Endodermal cell (in vitro differentiated cells): ENCODE measurements at regions not wholly inside any gene's neighbourhood (a gene's known extent, or its start where the extent isn't known, plus 50 kb on each side); places are given as distances from the start of the nearest gene placed in this dataset.

Source experiments
- DNase-seq: peaks from one replicate; pipeline ENCODE4 v3.0.0-alpha.2; 2017
- H3K27ac ChIP-seq: 2 replicates; pipeline ENCODE4 v1.5.1; 2013; ENCODE audit warnings: mild to moderate bottlenecking, low read depth, low read length, moderate library complexity
- H3K27me3 ChIP-seq: 2 replicates; pipeline ENCODE4 v1.6.1; 2013; ENCODE audit warnings: mild to moderate bottlenecking, low read length, moderate library complexity; ENCODE audit not compliant: insufficient read depth, control insufficient read depth, poor library complexity, severe bottlenecking
- H3K36me3 ChIP-seq: 2 replicates; pipeline ENCODE4 v1.7.0; 2013; ENCODE audit warnings: mild to moderate bottlenecking, low read length, moderate library complexity; ENCODE audit not compliant: control insufficient read depth, insufficient read depth
- H3K4me1 ChIP-seq: one replicate; pipeline ENCODE4 v1.7.0; 2013; ENCODE audit warnings: low read length; ENCODE audit not compliant: control insufficient read depth, insufficient read depth
- H3K4me3 ChIP-seq: 2 replicates; pipeline ENCODE4 v1.5.1; 2013; ENCODE audit warnings: mild to moderate bottlenecking, low read length, moderate library complexity
- H3K9ac ChIP-seq: 2 replicates; pipeline ENCODE4 v1.6.1; 2013; ENCODE audit warnings: mild to moderate bottlenecking, low read length, moderate library complexity; ENCODE audit not compliant: poor library complexity, severe bottlenecking; ENCODE audit errors: extremely low read depth
- H3K9me3 ChIP-seq: 2 replicates; pipeline ENCODE4 v1.6.1; 2013; ENCODE audit warnings: mild to moderate bottlenecking, low read length, moderate library complexity; ENCODE audit not compliant: control insufficient read depth
- H3K27ac Mint-ChIP-seq: 2 replicates; pipeline ENCODE4 v1.8.0; 2020; ENCODE audit warnings: mixed read lengths
- H3K27me3 Mint-ChIP-seq: 2 replicates; pipeline ENCODE4 v1.8.0; 2021; ENCODE audit warnings: mild to moderate bottlenecking, mixed read lengths; ENCODE audit not compliant: insufficient read depth
- H3K36me3 Mint-ChIP-seq: 2 replicates; pipeline ENCODE4 v1.8.0; 2020; ENCODE audit warnings: low read depth, mixed read lengths
- H3K4me1 Mint-ChIP-seq: 2 replicates; pipeline ENCODE4 v1.8.0; 2020; ENCODE audit warnings: mixed read lengths
- H3K4me3 Mint-ChIP-seq: 2 replicates; pipeline ENCODE4 v1.8.0; 2020; ENCODE audit warnings: mild to moderate bottlenecking, moderate library complexity, mixed read lengths
- H3K9me3 Mint-ChIP-seq: 2 replicates; pipeline ENCODE4 v1.8.0; 2020; ENCODE audit warnings: mild to moderate bottlenecking, mixed read lengths
- WGBS, 2 experiments: methylation state at CpG; one replicate each; pipeline versions ENCODE4 v1.1.5 to v1.1.7; 2013; ENCODE audit warnings: missing lambda C conversion rate in 2 of 2, mixed read lengths in 1 of 2; ENCODE audit not compliant: insufficient coverage in 1 of 2, insufficient read length in 1 of 2; 5-methylcytosine and 5-hydroxymethylcytosine counted together
- TF ChIP-seq, protein P1 (sequence below): fragments of 200-600 bp; sonication (generic); conservative IDR thresholded peaks from 2 replicates; pipeline ENCODE4 v1.5.0; 2021; ENCODE audit warnings: antibody characterized with exemption, mild to moderate bottlenecking

DNA sequence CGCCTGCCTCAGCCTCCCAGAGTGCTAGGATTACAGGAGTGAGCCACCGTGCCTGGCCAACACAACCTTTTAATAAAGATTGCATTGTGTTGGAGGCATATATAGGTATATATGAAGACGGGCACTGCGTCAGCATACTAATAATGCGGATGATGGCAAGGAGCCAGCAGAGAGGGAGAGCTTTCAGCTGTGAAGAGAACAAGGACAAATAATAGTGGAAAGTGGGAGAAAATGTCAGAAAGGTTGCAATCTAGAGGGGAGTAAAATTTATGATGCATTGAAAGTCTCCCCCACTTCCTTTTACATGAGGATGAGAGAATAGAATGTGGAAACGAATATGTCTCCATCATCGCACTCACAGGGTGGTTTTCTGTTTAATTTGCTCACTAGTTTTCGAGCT lies 170.5 kb upstream of the TBL1XR1 start:
- Histone ChIP-seq H3K4me3 (no peak overlapping the region), H3K36me3 (no peaks in the 10 kb centered on the region), H3K27me3 (no peaks in the 10 kb centered on the region), H3K9me3 (peaks cover 6% of the 10 kb centered on the region), H3K27ac (no peak overlapping the region), H3K4me1 (no peaks in the 10 kb centered on the region), H3K9ac (no peak overlapping the region)
- Mint-ChIP-seq H3K9me3 (peaks cover 4% of the 10 kb centered on the region), H3K4me1 (peaks cover 13% of the 10 kb centered on the region), H3K27me3 (no peaks in the 10 kb centered on the region), H3K4me3 (no peak overlapping the region), H3K27ac (no peak overlapping the region), H3K36me3 (no peaks in the 10 kb centered on the region)
- DNase-seq, result no peak
- 82 to 89% methylated on average over 5 to 8 of the region's 8 CpGs for WGBS, 2 experiments
- TF ChIP-seq, protein P1, sequence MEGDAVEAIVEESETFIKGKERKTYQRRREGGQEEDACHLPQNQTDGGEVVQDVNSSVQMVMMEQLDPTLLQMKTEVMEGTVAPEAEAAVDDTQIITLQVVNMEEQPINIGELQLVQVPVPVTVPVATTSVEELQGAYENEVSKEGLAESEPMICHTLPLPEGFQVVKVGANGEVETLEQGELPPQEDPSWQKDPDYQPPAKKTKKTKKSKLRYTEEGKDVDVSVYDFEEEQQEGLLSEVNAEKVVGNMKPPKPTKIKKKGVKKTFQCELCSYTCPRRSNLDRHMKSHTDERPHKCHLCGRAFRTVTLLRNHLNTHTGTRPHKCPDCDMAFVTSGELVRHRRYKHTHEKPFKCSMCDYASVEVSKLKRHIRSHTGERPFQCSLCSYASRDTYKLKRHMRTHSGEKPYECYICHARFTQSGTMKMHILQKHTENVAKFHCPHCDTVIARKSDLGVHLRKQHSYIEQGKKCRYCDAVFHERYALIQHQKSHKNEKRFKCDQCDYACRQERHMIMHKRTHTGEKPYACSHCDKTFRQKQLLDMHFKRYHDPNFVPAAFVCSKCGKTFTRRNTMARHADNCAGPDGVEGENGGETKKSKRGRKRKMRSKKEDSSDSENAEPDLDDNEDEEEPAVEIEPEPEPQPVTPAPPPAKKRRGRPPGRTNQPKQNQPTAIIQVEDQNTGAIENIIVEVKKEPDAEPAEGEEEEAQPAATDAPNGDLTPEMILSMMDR, result no peak

DNA sequence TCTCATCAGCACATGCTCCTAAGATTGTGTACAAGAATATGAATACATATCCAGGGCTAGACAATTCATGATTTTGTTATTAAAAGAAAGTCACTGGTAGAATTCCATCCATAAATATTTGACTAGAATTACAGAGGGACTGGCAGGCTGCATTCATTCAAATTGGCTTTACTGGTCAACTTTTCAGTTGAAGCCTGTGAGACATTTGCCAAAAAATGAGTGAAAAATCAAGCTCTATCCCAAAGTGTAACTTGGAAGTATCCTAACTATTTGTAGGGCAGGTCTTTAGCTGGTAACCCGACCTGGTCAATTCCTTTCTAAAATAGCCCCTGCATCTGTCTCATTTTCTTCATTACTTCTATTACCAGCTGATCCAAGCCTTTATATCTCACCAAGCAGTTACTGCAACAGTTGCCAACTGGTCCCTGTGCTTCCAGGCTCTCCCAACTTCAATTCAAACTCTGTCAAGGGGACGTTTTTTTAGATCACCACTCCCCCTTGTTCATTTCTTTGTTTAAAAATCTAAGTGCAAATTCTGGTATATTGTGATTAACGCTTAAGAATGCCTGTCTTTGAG lies 173.1 kb upstream of the TBL1XR1 start:
- H3K36me3 Mint-ChIP-seq, result no peaks in the 10 kb centered on the region
- WGBS, 2 experiments, result 40 to 63% methylated on average over 1 to 3 of the region's 3 CpGs
- no peaks in the 10 kb centered on the region for H3K27me3 ChIP-seq

DNA sequence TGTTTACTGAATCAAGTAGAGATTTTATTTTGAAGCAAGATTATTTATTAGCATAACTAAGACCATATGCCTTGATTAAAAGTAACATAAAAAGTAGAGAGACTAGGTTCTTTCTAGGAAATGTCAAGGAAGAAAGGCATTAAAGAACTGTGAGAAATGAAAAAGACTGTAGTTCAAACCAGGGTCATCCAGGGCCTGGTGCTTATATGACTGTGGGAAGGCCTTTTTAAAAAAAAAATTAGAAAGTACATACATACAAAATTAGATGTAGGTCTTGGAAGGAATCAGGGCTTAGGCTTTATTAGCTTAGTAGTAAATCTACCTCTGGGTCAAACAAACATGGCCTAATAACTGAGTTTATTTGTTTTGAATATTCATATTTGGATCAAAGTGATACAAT lies 173.9 kb upstream of the TBL1XR1 start:
- Histone ChIP-seq H3K27ac (no peak overlapping the region), H3K9me3 (no peaks in the 10 kb centered on the region), H3K4me3 (no peak overlapping the region), H3K4me1 (no peaks in the 10 kb centered on the region), H3K36me3 (no peaks in the 10 kb centered on the region), H3K9ac (no peak overlapping the region), H3K27me3 (no peaks in the 10 kb centered on the region)
- peaks cover 3% of the 10 kb centered on the region for H3K9me3 Mint-ChIP-seq
- H3K36me3 Mint-ChIP-seq, result peaks cover 2% of the 10 kb centered on the region
- no peaks in the 10 kb centered on the region for H3K27me3 Mint-ChIP-seq
- DNase-seq, result no peak
- TF ChIP-seq, protein P1, result no peak
- H3K27ac Mint-ChIP-seq, result no peak overlapping the region
- H3K4me3 Mint-ChIP-seq, result no peak overlapping the region
- H3K4me1 Mint-ChIP-seq, result peaks cover 12% of the 10 kb centered on the region

More for the DNA sequence above, 173.1 kb upstream of the TBL1XR1 start:
- Mint-ChIP-seq H3K27me3 (no peaks in the 10 kb centered on the region), H3K9me3 (peaks cover 2% of the 10 kb centered on the region), H3K4me3 (no peak overlapping the region), H3K27ac (no peak overlapping the region), H3K4me1 (peaks cover 12% of the 10 kb centered on the region)
- H3K9me3 ChIP-seq, result peaks cover 2% of the 10 kb centered on the region
- DNase-seq, result no peak
- TF ChIP-seq, protein P1, result no peak
- H3K36me3 ChIP-seq, result no peaks in the 10 kb centered on the region
- H3K9ac ChIP-seq, result no peak overlapping the region
- no peak overlapping the region for H3K27ac ChIP-seq
- no peak overlapping the region for H3K4me3 ChIP-seq
- H3K4me1 ChIP-seq, result no peaks in the 10 kb centered on the region
